Lower leg skin (tissue), 3 donors: ENCODE measurements at regions not wholly inside any gene's neighbourhood (a gene's known extent, or its start where the extent isn't known, plus 50 kb on each side); places are given as distances from the start of the nearest gene placed in this dataset.

Source experiments
- CTCF ChIP-seq, 3 donors: fragments of 450-650 bp; IDR thresholded peaks; one replicate each; pipeline ENCODE4 v1.5.1; 2016; ENCODE audit warnings: antibody characterized with exemption in 3 of 3, mild to moderate bottlenecking in 3 of 3, moderate library complexity in 2 of 3
- POLR2A ChIP-seq, 2 donors: fragments of 450-650 bp; IDR thresholded peaks; one replicate each; pipeline ENCODE4 v1.6.1; 2016 to 2017; ENCODE audit warnings: antibody characterized with exemption in 2 of 2, mild to moderate bottlenecking in 1 of 2, moderate library complexity in 1 of 2

- TF ChIP-seq CTCF (IDR thresholded peaks at IDR 0.05): no peak
- no peak for TF ChIP-seq POLR2A (IDR thresholded peaks at IDR 0.05)
Observed at GRCh38 chrX:113828470-113828869, 755.4 kb upstream of the HTR2C start.
